ENCODE measurements at regions not wholly inside any gene's neighbourhood (a gene's known extent, or its start where the extent isn't known, plus 50 kb on each side); places are given as distances from the start of the nearest gene placed in this dataset.
A peak's percentile ranks its signal among the peaks of the same experiment; 100 is the strongest.

- DNase-seq: no peak
Measured at GRCh38 chr14:97215263-97215969, 418.2 kb downstream of the VRK1 start.

GRCh38 chr14:97217111-97217885 lies 420.1 kb downstream of the VRK1 start:
- no peak for DNase-seq

GRCh38 chr14:97218274-97218673 lies 421.1 kb downstream of the VRK1 start:
- no peak for DNase-seq

GRCh38 chr14:97218691-97219430 lies 421.7 kb downstream of the VRK1 start:
- DNase-seq: peak; percentile 3

- DNase-seq: no peak
Measured at GRCh38 chr14:97219431-97220017, 422.3 kb downstream of the VRK1 start.

GRCh38 chr14:97221572-97222285 lies 424.5 kb downstream of the VRK1 start:
- DNase-seq: no peak

- no peak for DNase-seq
Measured at GRCh38 chr14:97224016-97224415, 426.8 kb downstream of the VRK1 start.

GRCh38 chr14:97230051-97230450 lies 432.9 kb downstream of the VRK1 start:
- DNase-seq: no peak

- DNase-seq: no peak
Measured at GRCh38 chr14:97233319-97233985, 436.3 kb downstream of the VRK1 start.

GRCh38 chr14:97246648-97247047 lies 449.5 kb downstream of the VRK1 start:
- no peak for DNase-seq

- no peak for DNase-seq
Measured at GRCh38 chr14:97248973-97249372, 451.8 kb downstream of the VRK1 start.

- DNase-seq: no peak
Measured at GRCh38 chr14:97250931-97251330, 453.7 kb downstream of the VRK1 start.

GRCh38 chr14:97251491-97252155 lies 454.4 kb downstream of the VRK1 start:
- DNase-seq: no peak

GRCh38 chr14:97253756-97254155 lies 456.6 kb downstream of the VRK1 start:
- DNase-seq: no peak

- no peak for DNase-seq
Measured at GRCh38 chr14:97262336-97262735, 465.2 kb downstream of the VRK1 start.

- DNase-seq: no peak
Measured at GRCh38 chr14:97264516-97265230, 467.5 kb downstream of the VRK1 start.

- no peak for DNase-seq
Measured at GRCh38 chr14:97266653-97267052, 469.5 kb downstream of the VRK1 start.

- DNase-seq: no peak
Measured at GRCh38 chr14:97267509-97267908, 470.3 kb downstream of the VRK1 start.

- DNase-seq: no peak
Measured at GRCh38 chr14:97268097-97268496, 470.9 kb downstream of the VRK1 start.

GRCh38 chr14:97270308-97270707 lies 473.1 kb downstream of the VRK1 start:
- no peak for DNase-seq

GRCh38 chr14:97271451-97271960 lies 474.3 kb downstream of the VRK1 start:
- no peak for DNase-seq
